SU-DHL-6 (cell line): ENCODE measurements at regions not wholly inside any gene's neighbourhood (a gene's known extent, or its start where the extent isn't known, plus 50 kb on each side); places are given as distances from the start of the nearest gene placed in this dataset.
"Not testable (repeated sequence)": the region's sequence is repeated elsewhere in the genome, so short reads cannot be mapped to it uniquely, and the experiment has no call there.

ENCODE experiments used
- CTCF ChIP-seq: fragments of 200-600 bp; sonication (generic); IDR thresholded peaks from one replicate; pipeline ENCODE4 v1.5.1; 2017; ENCODE audit warnings: antibody characterized with exemption, mild to moderate bottlenecking, low read length, moderate library complexity; ENCODE audit not compliant: insufficient read depth, poor library complexity, severe bottlenecking
- EZH2phosphoT487 ChIP-seq: fragments of 200-600 bp; sonication (generic), shearing (Covaris generic); conservative IDR thresholded peaks from 2 replicates; pipeline ENCODE4 v1.6.1; 2018; ENCODE audit warnings: mild to moderate bottlenecking, antibody characterized with exemption, low read length, moderate library complexity, mixed read lengths

- not testable (repeated sequence) for TF ChIP-seq CTCF, EZH2phosphoT487
Measured at GRCh38 chr9:42852133-42852930, 668.9 kb downstream of the SPATA31A6 start.
